T-cell (primary cell): ENCODE measurements at regions not wholly inside any gene's neighbourhood (a gene's known extent, or its start where the extent isn't known, plus 50 kb on each side); places are given as distances from the start of the nearest gene placed in this dataset.

Source experiments
- ATAC-seq, 4 experiments: fragments of 200-7000 bp in 3 of 4; fragments of 150-1000 bp in 1 of 4; cut with Tn5 transposase; replicated peaks in 1 of 4; 1 replicate in 3 of 4; 2 replicates in 1 of 4; pipeline ENCODE4 v1.10.0; 2021; ENCODE audit warnings: moderate library complexity in 3 of 4, mild to moderate bottlenecking in 2 of 4, moderate number of reproducible peaks in 1 of 4
- CTCF ChIA-PET, 2 donors: fragments of 300-600 bp; sonication (Branson Sonifier 250); formaldehyde crosslinking; loops; one replicate each; lab custom pipeline; 2022; ENCODE audit warnings: antibody characterized with exemption in 2 of 2; lab: Charles Lee
- POLR2A ChIA-PET, 2 donors: fragments of 300-600 bp; sonication (Branson Sonifier 250); formaldehyde crosslinking; loops; one replicate each; lab custom pipeline; 2022; ENCODE audit warnings: antibody characterized with exemption in 2 of 2; lab: Charles Lee
- DNase-seq, 35 experiments: peaks; one replicate each; pipeline versions ENCODE4 v3.0.0 to v3.0.0-alpha.2; 2013 to 2023
- H3K27ac ChIP-seq: one replicate; pipeline ENCODE4 v1.5.1; 2013; ENCODE audit warnings: low read length
- H3K27me3 ChIP-seq, 2 experiments: replicated peaks in 1 of 2; 1 replicate in 1 of 2; 2 replicates in 1 of 2; pipeline versions ENCODE4 v1.6.1 to v1.7.0; 2013; ENCODE audit warnings: low read length in 1 of 2, mixed read lengths in 1 of 2; ENCODE audit not compliant: control insufficient read depth in 2 of 2, insufficient read depth in 2 of 2; ENCODE audit errors: extremely low read depth in 1 of 2
- H3K36me3 ChIP-seq, 2 donors: 1 replicate in 1 of 2; 2 replicates in 1 of 2; pipeline versions ENCODE4 v1.6.1 to v1.7.0; 2013; ENCODE audit warnings: low read length in 1 of 2; ENCODE audit not compliant: control insufficient read depth in 2 of 2, insufficient read depth in 1 of 2; ENCODE audit errors: extremely low read depth in 1 of 2
- H3K4me1 ChIP-seq, 2 experiments: 1 replicate in 1 of 2; 2 replicates in 1 of 2; pipeline versions ENCODE4 v1.6.1 to v1.7.0; 2013; ENCODE audit warnings: low read length in 2 of 2, mixed read lengths in 1 of 2; ENCODE audit not compliant: insufficient read depth in 2 of 2, control insufficient read depth in 1 of 2; ENCODE audit errors: extremely low read depth in 1 of 2
- H3K4me3 ChIP-seq, 2 donors: 1 replicate in 1 of 2; 2 replicates in 1 of 2; pipeline versions ENCODE4 v1.5.1 to v1.7.0; 2013; ENCODE audit warnings: mild to moderate bottlenecking in 2 of 2, low read length in 1 of 2, moderate library complexity in 1 of 2; ENCODE audit not compliant: control insufficient read depth in 1 of 2; ENCODE audit errors: extremely low read depth in 1 of 2
- H3K9me3 ChIP-seq: 2 replicates; pipeline ENCODE4 v1.7.0; 2013
- H3K27ac Mint-ChIP-seq, 2 donors: one replicate each; pipeline ENCODE4 v1.8.0; 2020 to 2021; ENCODE audit warnings: mild to moderate bottlenecking in 2 of 2, mixed read lengths in 2 of 2
- H3K27me3 Mint-ChIP-seq, 2 donors: one replicate each; pipeline ENCODE4 v1.8.0; 2021 to 2022; ENCODE audit warnings: mixed read lengths in 2 of 2
- H3K36me3 Mint-ChIP-seq: one replicate; pipeline ENCODE4 v1.8.0; 2021; ENCODE audit warnings: mixed read lengths
- H3K4me1 Mint-ChIP-seq, 3 donors: one replicate each; pipeline ENCODE4 v1.8.0; 2020 to 2022; ENCODE audit warnings: mixed read lengths in 3 of 3, mild to moderate bottlenecking in 1 of 3
- H3K4me3 Mint-ChIP-seq, 3 donors: one replicate each; pipeline ENCODE4 v1.8.0; 2020 to 2022; ENCODE audit warnings: mild to moderate bottlenecking in 3 of 3, mixed read lengths in 3 of 3, moderate library complexity in 3 of 3
- H3K9me3 Mint-ChIP-seq, 3 donors: one replicate each; pipeline ENCODE4 v1.8.0; 2020 to 2022; ENCODE audit warnings: mixed read lengths in 3 of 3
- WGBS: methylation state at CpG from one replicate; pipeline ENCODE4 v1.1.5; 2013; ENCODE audit warnings: missing lambda C conversion rate; ENCODE audit not compliant: insufficient coverage; 5-methylcytosine and 5-hydroxymethylcytosine counted together

DNA sequence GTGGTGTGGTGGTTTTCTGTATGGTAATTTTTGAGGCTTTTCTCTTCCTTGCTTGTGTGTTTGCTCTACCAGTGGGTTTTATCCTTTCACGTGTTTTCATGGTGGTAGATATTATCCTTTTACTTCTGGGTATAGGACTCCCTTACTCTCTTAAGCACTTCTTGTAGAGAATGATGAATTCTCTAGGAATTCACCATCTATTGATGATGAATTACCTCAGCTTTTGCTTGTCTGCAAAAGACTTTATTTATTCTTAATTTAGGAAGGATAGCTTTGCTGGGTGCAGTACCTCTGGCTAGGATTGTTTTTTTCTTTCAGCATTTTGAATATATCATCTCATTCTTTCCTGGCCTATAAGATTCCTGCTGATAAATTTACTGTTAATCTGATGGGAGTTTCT is 415.3 kb downstream of the PDGFC start:
- no peak for ATAC-seq
- Mint-ChIP-seq H3K4me3 (no peak overlapping the region), H3K27me3 (no peaks in the 10 kb centered on the region), H3K36me3 (no peaks in the 10 kb centered on the region), H3K27ac (no peak overlapping the region), H3K9me3 (peaks cover 0 to 28% (median 11%) of the 10 kb centered on the region in 3 donors), H3K4me1 (no peaks in the 10 kb centered on the region)
- Histone ChIP-seq H3K9me3 (no peaks in the 10 kb centered on the region), H3K27me3 (no peaks in the 10 kb centered on the region), H3K36me3 (no peaks in the 10 kb centered on the region), H3K4me3 (no peak overlapping the region), H3K27ac (no peak overlapping the region), H3K4me1 (no peaks in the 10 kb centered on the region)
- CTCF ChIA-PET: no interaction called here
- POLR2A ChIA-PET: no interaction called here
- WGBS: no CpG with 5 or more reads among the region's 1 CpG
- no peak for DNase-seq

DNA sequence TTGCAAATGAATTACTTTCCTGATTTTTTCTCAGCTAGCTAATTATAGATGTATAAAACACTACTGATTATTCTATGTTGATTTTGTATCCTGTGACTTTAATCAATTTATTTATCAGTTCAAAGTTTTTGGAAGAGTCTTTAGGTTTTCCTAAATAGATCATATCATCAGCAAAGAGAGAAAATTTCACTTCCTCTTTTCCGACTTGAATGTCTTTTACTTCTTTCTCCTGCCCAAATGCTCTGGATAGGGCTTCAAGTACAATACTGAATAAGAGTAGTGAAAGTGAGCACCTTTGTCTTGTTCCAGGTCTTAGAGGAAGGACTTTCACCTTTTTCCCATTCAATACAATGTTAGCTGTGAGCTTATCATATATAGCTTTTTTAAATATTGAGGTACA is 417.9 kb downstream of the PDGFC start:
- DNase-seq (no peak), ATAC-seq (no peak)
- H3K36me3 Mint-ChIP-seq: no peaks in the 10 kb centered on the region
- Histone ChIP-seq H3K27ac (no peak overlapping the region), H3K9me3 (no peaks in the 10 kb centered on the region), H3K36me3 (no peaks in the 10 kb centered on the region), H3K4me1 (no peaks in the 10 kb centered on the region), H3K27me3 (no peaks in the 10 kb centered on the region), H3K4me3 (no peak overlapping the region)
- no peak overlapping the region for H3K4me3 Mint-ChIP-seq
- no peaks in the 10 kb centered on the region for H3K27me3 Mint-ChIP-seq
- ChIA-PET POLR2A (no interaction called here), CTCF (no interaction called here)
- H3K9me3 Mint-ChIP-seq: peaks cover 4 to 32% (median 10%) of the 10 kb centered on the region in 3 donors
- no CpG with 5 or more reads among the region's 1 CpG for WGBS
- H3K4me1 Mint-ChIP-seq: no peaks in the 10 kb centered on the region
- H3K27ac Mint-ChIP-seq: no peak overlapping the region

DNA sequence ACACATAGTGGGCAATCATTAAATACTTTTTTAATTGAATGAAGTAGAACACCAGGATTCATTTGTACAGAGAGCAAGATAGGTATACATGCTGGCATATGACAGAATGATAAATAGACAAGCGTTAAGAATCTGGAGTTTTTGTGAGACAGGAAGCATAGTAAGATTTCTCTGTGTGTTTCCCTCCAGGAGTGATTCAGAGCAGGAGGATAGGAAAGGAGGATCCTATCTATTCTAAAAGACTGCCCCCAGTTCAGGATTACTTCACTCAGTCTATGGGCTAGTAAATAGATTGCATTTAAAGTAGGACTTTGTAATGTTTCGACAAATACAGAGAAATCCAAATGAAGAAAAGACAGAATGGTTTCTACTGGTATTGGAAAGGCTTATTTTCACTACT is 423.7 kb downstream of the PDGFC start:
- Histone ChIP-seq H3K36me3 (no peaks in the 10 kb centered on the region), H3K27ac (no peak overlapping the region), H3K4me1 (no peaks in the 10 kb centered on the region), H3K9me3 (no peaks in the 10 kb centered on the region), H3K27me3 (no peaks in the 10 kb centered on the region), H3K4me3 (no peak overlapping the region)
- no peaks in the 10 kb centered on the region for H3K27me3 Mint-ChIP-seq
- DNase-seq (no peak), ATAC-seq (no peak)
- CTCF ChIA-PET: no interaction called here
- H3K4me1 Mint-ChIP-seq: no peaks in the 10 kb centered on the region
- peaks cover 10 to 26% (median 19%) of the 10 kb centered on the region in 3 donors for H3K9me3 Mint-ChIP-seq
- no peak overlapping the region for H3K4me3 Mint-ChIP-seq
- POLR2A ChIA-PET: no interaction called here
- WGBS: no CpG with 5 or more reads among the region's 2 CpGs
- no peaks in the 10 kb centered on the region for H3K36me3 Mint-ChIP-seq
- H3K27ac Mint-ChIP-seq: no peak overlapping the region

DNA sequence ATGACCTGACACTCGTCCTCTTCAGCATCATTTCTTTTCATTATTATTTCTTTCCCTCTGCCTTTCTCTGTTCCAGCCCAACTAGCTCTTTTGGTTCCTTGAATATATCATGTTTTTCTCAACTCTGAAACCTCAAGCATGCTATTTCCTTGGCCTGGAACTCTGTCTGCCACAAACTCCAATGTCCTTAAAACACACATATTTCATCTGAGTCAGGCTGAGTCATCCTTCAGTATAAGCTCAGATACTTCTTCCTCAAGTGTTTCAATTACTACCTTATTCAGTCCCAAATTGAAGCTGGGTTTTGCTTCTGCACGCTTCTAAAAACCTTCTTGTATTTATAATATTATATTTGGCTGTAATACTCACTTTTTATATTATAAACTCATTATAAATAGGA is 424.2 kb downstream of the PDGFC start:
- Mint-ChIP-seq H3K4me3 (no peak overlapping the region), H3K9me3 (peaks cover 10 to 26% (median 19%) of the 10 kb centered on the region in 3 donors), H3K27ac (no peak overlapping the region), H3K36me3 (no peaks in the 10 kb centered on the region), H3K4me1 (no peaks in the 10 kb centered on the region), H3K27me3 (no peaks in the 10 kb centered on the region)
- no peaks in the 10 kb centered on the region for H3K36me3 ChIP-seq
- ChIA-PET CTCF (no interaction called here), POLR2A (no interaction called here)
- ATAC-seq (no peak), DNase-seq (no peak)
- WGBS: 17% methylated on average over 1 of the region's 2 CpGs
- H3K4me3 ChIP-seq: no peak overlapping the region
- no peaks in the 10 kb centered on the region for H3K9me3 ChIP-seq
- H3K27me3 ChIP-seq: no peaks in the 10 kb centered on the region
- no peaks in the 10 kb centered on the region for H3K4me1 ChIP-seq
- H3K27ac ChIP-seq: no peak overlapping the region

DNA sequence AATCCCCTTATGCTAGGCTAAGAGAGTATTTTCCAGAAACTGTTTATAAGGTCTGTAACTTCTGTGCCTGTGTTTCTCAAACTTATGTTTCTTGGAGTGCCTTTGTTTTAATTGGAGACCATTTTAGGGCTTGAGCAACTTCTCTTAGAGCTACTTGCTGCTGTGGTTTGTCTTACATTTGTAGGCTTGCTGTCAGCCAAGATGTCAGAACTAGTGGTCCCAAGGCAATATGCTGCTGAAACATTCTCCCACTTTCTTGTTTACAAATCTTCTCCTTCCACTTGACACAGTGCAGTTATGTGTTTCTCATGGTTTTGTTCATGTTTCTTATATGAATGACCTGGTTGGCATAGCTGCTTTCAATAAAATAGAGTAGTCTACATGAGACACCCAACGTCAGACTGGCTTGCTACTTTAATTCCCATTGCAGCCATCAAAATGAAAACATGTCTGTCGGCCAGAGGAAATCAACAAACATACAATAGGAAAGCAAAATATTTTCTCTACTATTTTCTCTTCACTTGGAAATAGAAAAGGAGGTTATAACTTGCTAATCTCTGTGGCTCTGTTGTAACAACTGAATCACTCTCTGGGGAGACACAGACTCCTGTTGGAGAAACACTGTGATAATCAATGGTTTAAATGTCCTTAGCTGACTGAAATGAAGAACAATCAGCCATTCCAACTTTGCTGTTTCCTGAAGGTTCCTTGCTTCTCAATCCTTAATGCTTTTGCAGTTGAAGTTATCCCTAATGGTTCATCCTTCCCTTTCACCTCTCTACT is 426.4 kb downstream of the PDGFC start:
- no peaks in the 10 kb centered on the region for H3K9me3 ChIP-seq
- peaks cover 10 to 26% (median 18%) of the 10 kb centered on the region in 3 donors for H3K9me3 Mint-ChIP-seq
- ATAC-seq (no peak), DNase-seq (no peak)
- H3K27ac Mint-ChIP-seq: no peak overlapping the region
- no peaks in the 10 kb centered on the region for H3K27me3 ChIP-seq
- POLR2A ChIA-PET: no interaction called here
- no peak overlapping the region for H3K27ac ChIP-seq
- H3K36me3 Mint-ChIP-seq: no peaks in the 10 kb centered on the region
- no peaks in the 10 kb centered on the region for H3K27me3 Mint-ChIP-seq
- no CpG with 5 or more reads among the region's 2 CpGs for WGBS
- H3K4me3 ChIP-seq: no peak overlapping the region
- H3K4me3 Mint-ChIP-seq: no peak overlapping the region
- no peaks in the 10 kb centered on the region for H3K36me3 ChIP-seq
- no peaks in the 10 kb centered on the region for H3K4me1 Mint-ChIP-seq
- CTCF ChIA-PET: no interaction called here
- H3K4me1 ChIP-seq: no peaks in the 10 kb centered on the region

DNA sequence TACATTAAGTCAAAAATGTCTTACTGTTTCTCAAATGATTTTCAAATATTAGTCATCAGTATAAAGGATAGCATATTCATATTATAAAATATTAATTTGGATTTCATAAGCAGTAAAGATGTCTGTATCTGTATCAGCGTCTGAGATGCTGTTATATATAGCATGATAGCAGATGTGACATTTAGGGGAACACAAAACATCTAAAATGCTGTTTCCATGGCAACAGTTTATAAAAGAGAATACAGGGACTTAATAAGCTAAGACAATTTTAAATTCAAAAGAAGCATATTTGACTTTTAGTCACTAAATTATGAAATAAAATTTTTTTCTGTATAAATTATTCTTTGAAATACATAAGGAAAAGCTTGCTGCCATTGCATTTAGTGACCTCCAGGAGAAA is 432.2 kb downstream of the PDGFC start:
- POLR2A ChIA-PET: no interaction called here
- peaks cover 3 to 26% (median 20%) of the 10 kb centered on the region in 3 donors for H3K9me3 Mint-ChIP-seq

More for the DNA sequence above, 432.2 kb downstream of the PDGFC start:
- H3K36me3 ChIP-seq: no peaks in the 10 kb centered on the region
- DNase-seq: no peak
- H3K4me3 ChIP-seq: no peak overlapping the region
- Mint-ChIP-seq H3K4me1 (no peaks in the 10 kb centered on the region), H3K36me3 (no peaks in the 10 kb centered on the region), H3K27ac (no peak overlapping the region), H3K27me3 (no peaks in the 10 kb centered on the region), H3K4me3 (no peak overlapping the region)
- no peak overlapping the region for H3K27ac ChIP-seq
- CTCF ChIA-PET: no interaction called here
- WGBS: no CpG with 5 or more reads among the region's 1 CpG
- ATAC-seq: no peak
- H3K27me3 ChIP-seq: no peaks in the 10 kb centered on the region
- no peaks in the 10 kb centered on the region for H3K9me3 ChIP-seq
- no peaks in the 10 kb centered on the region for H3K4me1 ChIP-seq
